K562 (cell line): ENCODE measurements at regions not wholly inside any gene's neighbourhood (a gene's known extent, or its start where the extent isn't known, plus 50 kb on each side); places are given as distances from the start of the nearest gene placed in this dataset.

Source experiments
- CHD2 ChIP-seq: IDR thresholded peaks from 2 replicates; pipeline ENCODE4 v1.6.1; 2011; ENCODE audit warnings: low read depth, low read length
- EWSR1 ChIP-seq: fragments of 450-650 bp; IDR thresholded peaks from 2 replicates; pipeline ENCODE4 v1.6.1; 2018; ENCODE audit warnings: borderline replicate concordance, mild to moderate bottlenecking, low read depth, moderate library complexity; ENCODE audit not compliant: partially characterized antibody
- KAT2B ChIP-seq: IDR thresholded peaks from one replicate; pipeline ENCODE4 v1.6.1; 2012; ENCODE audit warnings: low read depth, mild to moderate bottlenecking, control low read depth, inconsistent platforms, low read length, moderate library complexity

DNA sequence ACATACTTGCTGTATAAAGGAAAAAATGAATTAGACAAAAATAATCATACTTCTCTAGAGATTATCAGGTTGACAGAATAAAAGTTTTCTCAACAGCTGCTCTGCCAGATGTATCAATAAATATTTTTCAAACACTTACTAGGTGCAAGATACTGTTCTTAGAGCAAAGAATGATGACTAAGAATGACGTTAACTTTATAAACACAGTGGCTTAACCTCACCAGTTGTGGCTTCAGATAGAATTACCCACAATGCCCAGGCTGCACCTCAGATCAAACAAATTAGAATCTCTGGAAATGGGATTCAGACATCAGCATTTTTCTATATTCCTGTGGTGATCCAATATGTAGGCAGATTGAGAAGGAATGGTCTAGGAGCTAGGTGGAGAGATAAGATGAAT is 422.4 kb upstream of the ATP11B start:
- no peak for TF ChIP-seq KAT2B
- no peak for TF ChIP-seq EWSR1
- TF ChIP-seq CHD2, result no peak
